Lung (tissue), 11 donors: ENCODE measurements at regions not wholly inside any gene's neighbourhood (a gene's known extent, or its start where the extent isn't known, plus 50 kb on each side); places are given as distances from the start of the nearest gene placed in this dataset.

Source experiments
- ATAC-seq: fragments of 200-7000 bp; cut with Tn5 transposase; one replicate; pipeline ENCODE4 v1.9.1; 2020; ENCODE audit warnings: moderate number of reproducible peaks; ENCODE audit not compliant: insufficient read depth, low FRiP score
- DNase-seq, 3 donors: peaks; one replicate each; pipeline ENCODE4 v3.0.0-alpha.2; 2013 to 2017
- H3K27ac ChIP-seq, 2 donors: one replicate each; pipeline ENCODE4 v1.5.1; 2013; ENCODE audit warnings: mild to moderate bottlenecking in 2 of 2, moderate library complexity in 2 of 2, control low read depth in 1 of 2, inconsistent platforms in 1 of 2, low read depth in 1 of 2, low read length in 1 of 2
- H3K27me3 ChIP-seq, 3 donors: one replicate each; pipeline ENCODE4 v1.5.1; 2013; ENCODE audit warnings: low read length in 2 of 3; ENCODE audit not compliant: control insufficient read depth in 3 of 3, insufficient read depth in 3 of 3
- H3K36me3 ChIP-seq, 4 donors: one replicate each; pipeline ENCODE4 v1.5.1; 2013; ENCODE audit warnings: low read length in 4 of 4, mild to moderate bottlenecking in 1 of 4, moderate library complexity in 1 of 4; ENCODE audit not compliant: control insufficient read depth in 4 of 4, insufficient read depth in 4 of 4
- H3K4me1 ChIP-seq, 5 donors: one replicate each; pipeline ENCODE4 v1.5.1; 2013; ENCODE audit warnings: low read length in 5 of 5, mild to moderate bottlenecking in 2 of 5, moderate library complexity in 1 of 5; ENCODE audit not compliant: control insufficient read depth in 5 of 5, insufficient read depth in 5 of 5
- H3K4me3 ChIP-seq: one replicate; pipeline ENCODE4 v1.5.1; 2013; ENCODE audit warnings: mild to moderate bottlenecking, control low read depth, moderate library complexity
- H3K9ac ChIP-seq, 2 donors: one replicate each; pipeline ENCODE4 v1.5.1; 2013; ENCODE audit warnings: low read length in 2 of 2, control low read depth in 1 of 2; ENCODE audit not compliant: insufficient read depth in 1 of 2
- H3K9me3 ChIP-seq, 4 donors: one replicate each; pipeline ENCODE4 v1.5.1; 2013; ENCODE audit warnings: low read length in 3 of 4, mild to moderate bottlenecking in 1 of 4, moderate library complexity in 1 of 4; ENCODE audit not compliant: control insufficient read depth in 4 of 4, insufficient read depth in 3 of 4
- WGBS, 2 donors: extraction: QIAGEN DNeasy Blood & Tissue Kit; methylation state at CpG; one replicate each; pipeline ENCODE4 v1.1.7; 2013; 5-methylcytosine and 5-hydroxymethylcytosine counted together
- TF ChIP-seq, protein P1 (sequence below): IDR thresholded peaks from 2 replicates; pipeline ENCODE4 v1.5.1; 2012; ENCODE audit warnings: mild to moderate bottlenecking; ENCODE audit errors: control extremely low read depth, extremely low read depth
- donor health status: control.
- donor health status: control.
- donor health status: Bipolar disorder and iron deficiency.
- donor health status: healthy.
- donor health status: DM: yes; HTN: yes; CAD: no.

DNA sequence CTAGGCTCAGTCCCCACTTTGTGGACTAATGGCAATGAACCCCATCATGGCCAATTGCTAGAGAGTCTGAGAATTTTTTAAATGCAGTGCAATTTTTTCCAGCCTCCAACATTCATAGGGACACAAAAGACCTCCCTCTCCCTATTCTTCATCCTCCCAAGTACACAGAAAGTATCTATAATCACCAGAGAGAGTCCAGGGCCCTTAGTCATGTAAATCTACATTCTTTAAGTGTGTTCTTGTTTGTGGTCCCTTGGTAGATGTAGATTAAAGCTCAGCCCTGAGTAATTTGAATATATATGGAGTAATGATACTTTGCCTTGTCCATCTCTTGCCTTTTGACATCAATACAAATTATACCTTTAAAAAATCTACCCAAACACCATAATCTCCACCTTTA lies 51.3 kb upstream of the ATXN3L start:
- no peak overlapping the region for H3K4me3 ChIP-seq
- TF ChIP-seq, protein P1, sequence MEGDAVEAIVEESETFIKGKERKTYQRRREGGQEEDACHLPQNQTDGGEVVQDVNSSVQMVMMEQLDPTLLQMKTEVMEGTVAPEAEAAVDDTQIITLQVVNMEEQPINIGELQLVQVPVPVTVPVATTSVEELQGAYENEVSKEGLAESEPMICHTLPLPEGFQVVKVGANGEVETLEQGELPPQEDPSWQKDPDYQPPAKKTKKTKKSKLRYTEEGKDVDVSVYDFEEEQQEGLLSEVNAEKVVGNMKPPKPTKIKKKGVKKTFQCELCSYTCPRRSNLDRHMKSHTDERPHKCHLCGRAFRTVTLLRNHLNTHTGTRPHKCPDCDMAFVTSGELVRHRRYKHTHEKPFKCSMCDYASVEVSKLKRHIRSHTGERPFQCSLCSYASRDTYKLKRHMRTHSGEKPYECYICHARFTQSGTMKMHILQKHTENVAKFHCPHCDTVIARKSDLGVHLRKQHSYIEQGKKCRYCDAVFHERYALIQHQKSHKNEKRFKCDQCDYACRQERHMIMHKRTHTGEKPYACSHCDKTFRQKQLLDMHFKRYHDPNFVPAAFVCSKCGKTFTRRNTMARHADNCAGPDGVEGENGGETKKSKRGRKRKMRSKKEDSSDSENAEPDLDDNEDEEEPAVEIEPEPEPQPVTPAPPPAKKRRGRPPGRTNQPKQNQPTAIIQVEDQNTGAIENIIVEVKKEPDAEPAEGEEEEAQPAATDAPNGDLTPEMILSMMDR: no peak

DNA sequence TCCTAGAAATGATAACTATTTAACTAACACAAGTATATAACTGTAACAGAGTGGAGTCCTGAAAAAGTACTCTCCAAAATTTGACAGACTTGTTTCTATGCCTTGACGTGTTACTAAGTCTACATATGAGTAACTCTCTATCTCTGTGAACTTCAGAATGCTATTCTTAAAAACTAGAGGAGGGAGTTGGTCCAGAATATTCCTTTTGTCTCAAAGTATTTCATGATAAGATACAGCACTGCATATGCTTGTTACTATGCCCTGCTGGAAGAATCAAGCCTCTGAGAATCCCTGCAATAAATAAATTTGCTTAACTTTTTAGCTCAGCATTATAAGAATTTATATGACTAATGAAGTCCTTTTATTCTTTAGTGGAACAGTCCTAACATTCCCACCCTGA lies 50.9 kb upstream of the ATXN3L start:
- TF ChIP-seq, protein P1: no peak
- DNase-seq (no peak), ATAC-seq (no peak)
- H3K9me3 ChIP-seq: no peaks in the 10 kb centered on the region
- no peak overlapping the region for H3K27ac ChIP-seq
- no peaks in the 10 kb centered on the region for H3K36me3 ChIP-seq
- 63 to 84% methylated on average over 1 of the region's 1 CpG for WGBS, 2 donors
- H3K4me3 ChIP-seq: no peak overlapping the region
- peaks cover 0 to 44% (median 18%) of the 10 kb centered on the region in 3 donors for H3K27me3 ChIP-seq
- H3K4me1 ChIP-seq: peaks cover 0 to 22% (median 0%) of the 10 kb centered on the region in 5 donors
- no peak overlapping the region for H3K9ac ChIP-seq

More for the DNA sequence above, 51.3 kb upstream of the ATXN3L start:
- no peaks in the 10 kb centered on the region for H3K36me3 ChIP-seq
- no peak overlapping the region for H3K9ac ChIP-seq
- H3K27ac ChIP-seq: no peak overlapping the region
- H3K9me3 ChIP-seq: no peaks in the 10 kb centered on the region
- DNase-seq: no peak
- ATAC-seq: no peak
- H3K4me1 ChIP-seq: peaks cover 0 to 22% (median 0%) of the 10 kb centered on the region in 5 donors
- peaks cover 0 to 44% (median 18%) of the 10 kb centered on the region in 3 donors for H3K27me3 ChIP-seq
